Cardiac fibroblast (primary cell): ENCODE measurements at regions not wholly inside any gene's neighbourhood (a gene's known extent, or its start where the extent isn't known, plus 50 kb on each side); places are given as distances from the start of the nearest gene placed in this dataset.

Experiments
- DNase-seq, 2 donors: peaks; one replicate each; pipeline versions ENCODE4 v3.0.0 to v3.0.0-alpha.2; 2010; ENCODE audit warnings: low read depth in 2 of 2
- H3K4me3 ChIP-seq, 2 donors: replicated peaks in 1 of 2; 1 replicate in 1 of 2; 2 replicates in 1 of 2; pipeline ENCODE4 v1.5.1; 2011; ENCODE audit warnings: low read depth in 2 of 2, low read length in 2 of 2, mild to moderate bottlenecking in 2 of 2, moderate library complexity in 1 of 2
- TF ChIP-seq, protein P1 (sequence below): IDR thresholded peaks from one replicate; pipeline ENCODE4 v1.5.1; 2011; ENCODE audit warnings: low read depth, mild to moderate bottlenecking, low read length, inconsistent platforms

DNA sequence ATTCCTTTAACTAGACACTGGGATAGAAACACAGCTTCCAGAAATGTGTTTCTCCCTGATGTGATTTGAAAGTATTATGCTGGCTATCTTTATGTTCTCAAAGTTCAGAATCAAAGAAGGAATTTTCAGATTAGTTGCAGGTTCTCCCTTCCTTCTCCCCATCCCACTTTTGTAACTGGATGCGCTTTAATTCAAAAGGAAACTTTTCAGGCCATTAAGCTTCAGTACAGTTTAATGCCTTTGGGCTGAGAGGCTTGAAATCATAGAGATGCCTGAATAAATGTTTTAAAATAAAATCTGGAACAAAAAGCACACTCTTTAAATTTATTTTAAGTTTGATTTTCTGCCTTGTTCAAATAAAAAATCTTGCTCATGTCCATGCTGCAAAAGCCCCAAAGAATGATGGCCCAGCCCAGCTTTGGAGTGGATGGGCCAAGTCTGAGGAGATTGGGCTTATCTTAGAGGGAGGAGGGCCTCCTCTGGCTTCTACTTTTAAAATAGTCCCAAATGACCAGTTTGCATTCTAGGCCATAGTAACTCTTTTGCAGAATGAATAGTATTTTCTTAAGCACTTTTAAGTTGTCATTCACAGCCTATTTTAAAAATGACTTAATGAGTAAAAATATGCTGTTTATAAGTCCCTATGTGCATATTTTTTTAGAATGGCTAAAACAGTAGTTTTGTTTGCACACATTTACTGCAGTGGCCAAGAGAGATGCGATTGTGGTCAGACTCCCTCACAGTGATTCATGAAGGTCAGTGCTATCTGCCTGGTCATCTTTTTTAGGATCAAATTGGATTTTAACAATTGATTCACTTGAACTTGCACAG lies 129.2 kb downstream of the MTX2 start:
- TF ChIP-seq, protein P1, sequence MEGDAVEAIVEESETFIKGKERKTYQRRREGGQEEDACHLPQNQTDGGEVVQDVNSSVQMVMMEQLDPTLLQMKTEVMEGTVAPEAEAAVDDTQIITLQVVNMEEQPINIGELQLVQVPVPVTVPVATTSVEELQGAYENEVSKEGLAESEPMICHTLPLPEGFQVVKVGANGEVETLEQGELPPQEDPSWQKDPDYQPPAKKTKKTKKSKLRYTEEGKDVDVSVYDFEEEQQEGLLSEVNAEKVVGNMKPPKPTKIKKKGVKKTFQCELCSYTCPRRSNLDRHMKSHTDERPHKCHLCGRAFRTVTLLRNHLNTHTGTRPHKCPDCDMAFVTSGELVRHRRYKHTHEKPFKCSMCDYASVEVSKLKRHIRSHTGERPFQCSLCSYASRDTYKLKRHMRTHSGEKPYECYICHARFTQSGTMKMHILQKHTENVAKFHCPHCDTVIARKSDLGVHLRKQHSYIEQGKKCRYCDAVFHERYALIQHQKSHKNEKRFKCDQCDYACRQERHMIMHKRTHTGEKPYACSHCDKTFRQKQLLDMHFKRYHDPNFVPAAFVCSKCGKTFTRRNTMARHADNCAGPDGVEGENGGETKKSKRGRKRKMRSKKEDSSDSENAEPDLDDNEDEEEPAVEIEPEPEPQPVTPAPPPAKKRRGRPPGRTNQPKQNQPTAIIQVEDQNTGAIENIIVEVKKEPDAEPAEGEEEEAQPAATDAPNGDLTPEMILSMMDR, result no peak
- no peak for DNase-seq
- no peak overlapping the region for H3K4me3 ChIP-seq

DNA sequence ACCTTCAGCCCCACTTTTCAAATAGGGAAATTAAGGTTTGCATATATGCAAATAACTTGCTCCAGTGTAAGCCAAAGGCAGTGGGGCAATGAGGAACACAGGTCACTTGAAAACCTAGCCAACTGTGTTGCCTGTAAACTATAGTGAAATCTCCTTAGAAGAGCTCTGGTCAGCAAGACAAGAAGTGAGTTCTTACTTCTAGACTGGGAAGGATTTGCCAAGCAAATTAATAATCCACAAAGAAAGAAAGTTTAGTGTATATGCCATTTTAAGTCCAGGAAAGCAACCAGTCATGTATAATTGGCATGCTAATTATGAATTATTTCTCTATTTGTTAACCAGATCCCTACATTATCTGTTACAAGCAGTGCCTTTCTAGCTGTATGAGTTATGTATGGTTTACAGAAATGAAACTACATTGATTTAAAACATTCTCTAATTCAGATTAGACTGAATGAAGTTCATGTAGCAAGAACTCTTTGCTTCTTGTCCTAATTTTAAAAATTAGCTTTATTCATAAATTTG lies 129.9 kb downstream of the MTX2 start:
- TF ChIP-seq, protein P1, result no peak
- DNase-seq, result no peak
- H3K4me3 ChIP-seq, result no peak overlapping the region

DNA sequence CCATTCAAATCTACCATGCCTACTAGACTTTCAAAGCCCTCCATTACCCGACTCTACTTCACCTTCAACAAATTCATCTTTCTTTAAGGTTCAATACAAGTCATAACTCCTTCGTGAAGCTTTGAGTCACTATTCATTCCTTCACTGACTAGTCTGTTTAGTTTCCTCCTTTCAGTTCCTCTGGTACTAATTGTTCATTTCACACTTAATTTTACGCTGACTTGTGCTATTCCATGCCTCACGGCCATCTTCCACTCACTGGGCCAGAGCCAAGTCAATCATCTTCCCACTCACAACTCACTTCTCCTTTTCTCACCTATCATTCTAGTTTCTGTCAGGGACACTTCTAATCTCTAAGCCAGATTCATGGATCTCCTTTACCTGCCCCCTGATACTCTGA lies 136.2 kb downstream of the MTX2 start:
- no peak for DNase-seq
- no peak overlapping the region for H3K4me3 ChIP-seq
- TF ChIP-seq, protein P1, result no peak

DNA sequence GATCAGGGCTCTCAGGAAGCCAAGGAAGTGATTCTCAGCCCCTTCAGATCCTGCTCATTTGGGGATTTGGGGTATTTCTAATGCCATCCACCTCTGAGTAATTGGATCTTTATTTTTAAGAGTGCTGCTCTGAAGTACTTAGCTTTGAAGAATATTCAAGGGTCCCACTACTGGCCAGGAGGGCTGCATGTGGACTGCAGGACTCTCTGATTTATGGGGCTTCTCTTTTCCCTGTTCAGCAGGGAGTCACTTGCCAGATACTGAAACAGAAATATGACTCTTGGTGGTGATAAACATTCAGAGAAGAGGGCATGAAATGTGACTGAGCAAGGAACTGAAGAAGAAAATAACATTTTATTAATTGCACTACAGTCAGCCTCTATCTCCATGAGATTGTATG lies 138.5 kb downstream of the MTX2 start:
- TF ChIP-seq, protein P1, result no peak
- H3K4me3 ChIP-seq, result no peak overlapping the region
- no peak for DNase-seq

DNA sequence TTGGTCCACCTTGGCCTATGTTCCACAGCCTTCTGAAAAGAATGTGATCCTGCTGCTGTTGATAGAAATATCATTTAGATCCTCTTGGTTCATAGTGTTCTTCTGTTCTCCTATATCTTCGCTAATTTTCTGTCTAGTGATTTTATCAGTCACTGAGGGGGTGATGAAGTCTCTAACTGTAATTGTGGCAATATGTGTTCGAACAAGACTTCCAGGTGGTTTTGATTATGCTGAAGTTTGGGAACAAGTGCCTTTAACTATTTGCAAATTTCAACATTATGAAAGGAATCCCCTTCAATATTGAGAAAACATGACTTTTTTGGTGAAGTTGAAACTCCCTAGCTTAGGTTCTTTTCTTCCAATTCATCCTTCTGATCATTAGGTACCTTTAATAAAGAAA lies 140.4 kb downstream of the MTX2 start:
- no peak overlapping the region for H3K4me3 ChIP-seq
- TF ChIP-seq, protein P1, result no peak
- no peak for DNase-seq

DNA sequence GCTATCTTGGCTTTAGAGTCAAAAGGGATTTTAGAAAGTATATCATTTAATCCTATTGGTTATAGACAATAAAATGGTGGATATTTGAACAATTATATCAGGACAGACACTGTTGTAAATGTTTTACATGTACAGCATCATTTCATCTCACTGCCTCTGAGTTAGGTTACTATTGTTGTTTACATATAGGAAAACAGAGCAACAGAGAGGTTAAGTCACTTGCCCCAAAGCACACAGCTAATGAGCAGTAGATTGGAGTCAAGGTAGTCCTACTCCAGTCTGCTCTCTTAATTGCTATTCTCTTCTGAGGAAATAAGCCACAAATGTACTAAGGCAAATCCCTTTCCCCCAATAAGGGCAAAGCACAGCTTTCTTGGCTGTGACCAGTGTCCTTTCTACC lies 142.9 kb downstream of the MTX2 start:
- TF ChIP-seq, protein P1, result no peak
- DNase-seq, result no peak
- no peak overlapping the region for H3K4me3 ChIP-seq

DNA sequence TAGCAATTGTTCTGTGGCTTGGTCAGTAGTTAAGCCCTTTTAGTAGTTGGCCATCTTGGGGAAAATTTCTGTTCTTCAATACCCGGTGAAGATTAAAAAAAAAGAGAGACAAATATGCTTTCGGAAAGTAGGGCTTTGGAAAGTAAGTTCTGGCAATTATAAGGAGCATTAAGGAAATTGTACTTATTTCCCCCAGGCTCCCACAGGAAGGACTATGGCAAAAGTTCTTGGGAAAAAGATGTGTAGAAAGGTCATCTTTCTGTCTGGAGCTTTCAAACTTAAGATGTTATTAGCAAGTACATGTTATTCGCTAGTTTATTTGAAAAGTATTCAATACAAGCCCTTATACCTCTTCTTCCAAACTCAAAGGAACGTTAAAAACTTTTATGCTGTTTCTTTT lies 144.5 kb downstream of the MTX2 start:
- H3K4me3 ChIP-seq, result no peak overlapping the region
- TF ChIP-seq, protein P1, result no peak
- no peak for DNase-seq
